Brain microvascular endothelial cell (primary cell): ENCODE measurements at regions not wholly inside any gene's neighbourhood (a gene's known extent, or its start where the extent isn't known, plus 50 kb on each side); places are given as distances from the start of the nearest gene placed in this dataset.

Experiments used
- DNase-seq: peaks from one replicate; pipeline ENCODE4 v3.0.0-alpha.2; 2020
- H3K27ac ChIP-seq: fragments of 250-450 bp; sonication (Bioruptor Pico); 2 replicates; pipeline ENCODE4 v1.5.1; 2020; ENCODE audit warnings: mild to moderate bottlenecking, moderate library complexity
- H3K27me3 ChIP-seq: fragments of 250-450 bp; sonication (Bioruptor Pico); replicated peaks from 2 replicates; pipeline ENCODE4 v1.5.1; 2020; ENCODE audit warnings: mild to moderate bottlenecking
- H3K36me3 ChIP-seq: fragments of 250-450 bp; sonication (Bioruptor Pico); replicated peaks from 2 replicates; pipeline ENCODE4 v1.5.1; 2020; ENCODE audit warnings: mild to moderate bottlenecking
- H3K4me3 ChIP-seq: 2 replicates; pipeline ENCODE4 v1.5.1; 2011; ENCODE audit warnings: low read depth, mild to moderate bottlenecking, control low read depth, low read length, moderate library complexity
- in situ Hi-C: cut with HindIII; loops from 2 replicates; pipeline ENCODE4 v1.10.0; 2017; ENCODE audit warnings: low sequenced_read_pairs, low pct_ligation_motif_present
- TF ChIP-seq, protein P1 (sequence below): IDR thresholded peaks from 2 replicates; pipeline ENCODE4 v1.5.1; 2011; ENCODE audit warnings: low read depth, mild to moderate bottlenecking, moderate library complexity, low read length, control low read depth, inconsistent platforms; ENCODE audit errors: missing control alignments

DNA sequence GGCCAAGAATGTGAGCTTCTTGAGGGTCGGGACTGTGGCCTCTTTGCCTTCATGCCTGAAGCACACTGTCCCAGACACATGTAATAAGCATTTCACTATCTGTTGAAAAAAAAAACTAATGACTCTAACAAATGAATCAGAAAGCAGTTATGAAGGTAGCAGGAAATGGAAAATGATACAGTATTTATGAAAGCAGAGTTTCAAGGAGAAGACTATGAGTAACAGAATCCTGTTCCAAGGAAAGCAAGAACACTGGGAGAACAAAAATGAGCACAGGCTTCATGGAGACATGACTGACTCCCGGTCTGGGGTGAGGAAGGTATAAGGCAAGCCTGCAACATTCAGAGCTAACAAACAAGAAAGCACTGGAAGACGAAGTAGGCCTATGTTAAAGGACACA lies 190.8 kb downstream of the RNF152 start:
- no peak overlapping the region for H3K4me3 ChIP-seq
- TF ChIP-seq, protein P1, sequence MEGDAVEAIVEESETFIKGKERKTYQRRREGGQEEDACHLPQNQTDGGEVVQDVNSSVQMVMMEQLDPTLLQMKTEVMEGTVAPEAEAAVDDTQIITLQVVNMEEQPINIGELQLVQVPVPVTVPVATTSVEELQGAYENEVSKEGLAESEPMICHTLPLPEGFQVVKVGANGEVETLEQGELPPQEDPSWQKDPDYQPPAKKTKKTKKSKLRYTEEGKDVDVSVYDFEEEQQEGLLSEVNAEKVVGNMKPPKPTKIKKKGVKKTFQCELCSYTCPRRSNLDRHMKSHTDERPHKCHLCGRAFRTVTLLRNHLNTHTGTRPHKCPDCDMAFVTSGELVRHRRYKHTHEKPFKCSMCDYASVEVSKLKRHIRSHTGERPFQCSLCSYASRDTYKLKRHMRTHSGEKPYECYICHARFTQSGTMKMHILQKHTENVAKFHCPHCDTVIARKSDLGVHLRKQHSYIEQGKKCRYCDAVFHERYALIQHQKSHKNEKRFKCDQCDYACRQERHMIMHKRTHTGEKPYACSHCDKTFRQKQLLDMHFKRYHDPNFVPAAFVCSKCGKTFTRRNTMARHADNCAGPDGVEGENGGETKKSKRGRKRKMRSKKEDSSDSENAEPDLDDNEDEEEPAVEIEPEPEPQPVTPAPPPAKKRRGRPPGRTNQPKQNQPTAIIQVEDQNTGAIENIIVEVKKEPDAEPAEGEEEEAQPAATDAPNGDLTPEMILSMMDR = no peak
- DNase-seq = peak; percentile 49
- peak overlapping the region; percentile 51 for H3K27ac ChIP-seq
- in situ Hi-C loops = no loop called here
- no peaks in the 10 kb centered on the region for H3K27me3 ChIP-seq
- H3K36me3 ChIP-seq = no peaks in the 10 kb centered on the region

DNA sequence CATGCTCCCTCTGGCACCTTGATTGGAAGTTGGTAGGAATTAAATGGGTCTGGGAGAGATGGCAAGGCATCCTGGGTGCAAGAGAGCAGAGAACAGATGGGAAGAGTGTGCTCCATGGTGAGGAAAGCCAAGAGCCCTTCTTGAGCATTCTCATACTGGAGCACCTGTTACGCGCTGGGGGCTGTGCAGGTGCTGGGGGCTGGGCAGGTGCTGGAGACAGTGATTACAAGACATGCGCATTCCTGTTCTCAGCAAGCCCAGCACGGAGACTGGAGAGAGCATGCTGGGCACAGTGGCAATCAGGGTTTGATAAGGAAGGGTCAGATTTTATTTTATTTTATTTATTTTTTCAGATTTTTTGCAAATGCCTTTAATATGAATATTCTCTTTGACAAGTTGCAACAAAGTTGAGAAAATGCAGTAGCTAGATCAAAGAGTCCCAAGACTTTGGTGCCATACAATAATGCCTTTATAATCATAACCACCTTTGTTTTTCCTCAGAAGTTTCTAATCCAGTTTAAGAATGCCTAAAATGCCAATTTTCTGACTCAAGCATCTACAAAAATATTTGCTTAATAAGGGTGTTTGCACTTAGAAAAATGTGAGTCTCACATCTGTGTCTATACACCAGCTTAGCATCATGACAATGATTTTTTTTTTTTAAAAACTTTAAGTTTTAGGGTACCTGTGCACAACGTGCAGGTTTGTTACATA lies 193.3 kb downstream of the RNF152 start:
- Histone ChIP-seq H3K27ac (no peak overlapping the region), H3K27me3 (no peaks in the 10 kb centered on the region), H3K36me3 (no peaks in the 10 kb centered on the region), H3K4me3 (no peak overlapping the region)
- TF ChIP-seq, protein P1 = no peak
- no peak for DNase-seq
- in situ Hi-C loops = no loop called here

DNA sequence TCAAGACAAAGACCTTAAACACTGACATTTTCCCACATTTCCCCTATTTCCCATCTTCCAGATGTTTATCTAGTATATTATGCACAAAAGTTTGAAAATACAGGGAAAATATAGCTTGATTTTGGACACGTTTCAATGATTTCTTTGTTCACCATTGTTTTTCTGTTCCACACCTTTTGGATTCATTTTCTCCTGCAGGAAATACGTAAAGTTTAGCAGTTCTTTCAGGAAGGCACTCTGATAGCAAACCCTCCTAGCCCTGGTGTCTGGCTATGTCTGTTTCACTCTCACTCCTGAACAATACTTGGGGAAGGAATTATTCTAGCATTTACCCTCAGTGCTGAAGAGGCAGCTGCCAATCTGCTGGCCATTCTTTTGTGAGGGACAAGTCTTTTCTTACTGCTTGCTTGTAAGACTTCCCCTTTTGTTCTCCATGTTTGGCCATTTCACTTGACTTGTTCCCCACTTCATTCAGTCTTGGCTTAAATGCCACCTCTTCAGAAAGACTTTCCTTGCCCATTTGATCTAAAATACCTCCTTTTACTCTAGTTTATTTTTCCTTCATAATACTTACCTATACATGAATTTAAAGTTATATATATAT lies 195.4 kb downstream of the RNF152 start:
- in situ Hi-C loops = no loop called here
- H3K4me3 ChIP-seq = no peak overlapping the region
- TF ChIP-seq, protein P1 = no peak
- no peaks in the 10 kb centered on the region for H3K27me3 ChIP-seq
- H3K27ac ChIP-seq = no peak overlapping the region
- no peaks in the 10 kb centered on the region for H3K36me3 ChIP-seq
- DNase-seq = no peak

DNA sequence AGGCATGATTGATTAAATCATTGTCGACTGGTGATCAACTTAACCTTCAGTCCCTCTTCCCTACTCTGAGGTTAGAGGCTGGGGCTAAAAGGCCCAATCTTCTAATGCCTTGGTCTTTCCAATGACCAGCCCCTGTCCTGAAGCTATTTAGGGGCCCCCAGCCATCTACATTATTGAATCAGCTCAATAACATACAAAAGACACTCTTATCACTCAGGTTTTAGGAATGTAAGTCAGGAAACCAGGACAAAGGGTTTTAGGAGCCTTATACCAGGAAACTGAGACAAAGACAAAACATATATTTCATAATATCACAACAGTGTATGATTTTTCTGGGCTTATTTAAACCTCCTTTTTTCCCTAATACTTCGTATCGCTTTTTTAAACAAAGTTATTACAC lies 198.6 kb downstream of the RNF152 start:
- DNase-seq = no peak
- Histone ChIP-seq H3K27me3 (no peaks in the 10 kb centered on the region), H3K27ac (no peak overlapping the region), H3K36me3 (no peaks in the 10 kb centered on the region), H3K4me3 (no peak overlapping the region)
- in situ Hi-C loops = no loop called here
- TF ChIP-seq, protein P1 = no peak

DNA sequence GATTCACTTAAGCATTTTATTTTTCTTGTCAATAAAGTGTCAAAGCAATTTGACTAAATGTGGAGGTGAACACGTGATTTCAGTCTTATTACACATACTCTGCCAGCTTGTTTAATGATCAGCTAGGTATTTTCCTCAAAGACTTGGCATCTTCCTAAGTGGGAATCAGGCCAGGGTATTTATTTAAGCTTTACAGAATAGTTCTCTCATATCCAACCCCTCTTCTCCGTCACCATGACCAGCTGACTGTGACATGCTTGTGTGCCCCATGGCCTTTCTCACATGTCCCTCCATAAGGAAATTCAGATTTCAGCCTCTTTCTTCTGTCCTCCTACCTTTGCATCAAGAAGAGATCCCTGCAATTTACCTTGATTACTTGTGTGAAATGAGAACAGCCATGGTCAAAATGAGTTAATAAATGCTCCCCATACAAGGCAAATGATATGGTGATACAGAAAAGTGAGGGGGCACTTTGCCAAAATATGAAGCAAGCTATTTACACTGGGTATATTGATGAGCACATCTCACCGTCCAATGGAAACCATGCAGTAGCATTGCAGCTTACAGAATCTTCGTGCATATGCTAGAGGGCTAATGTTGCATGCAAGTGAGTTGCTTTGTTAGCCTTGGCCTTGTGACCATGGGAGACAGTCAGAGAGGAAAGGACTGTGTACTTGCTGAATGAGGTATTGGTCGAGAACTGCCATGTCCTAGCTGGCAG lies 202.2 kb downstream of the RNF152 start:
- H3K27ac ChIP-seq = no peak overlapping the region
- H3K27me3 ChIP-seq = no peaks in the 10 kb centered on the region
- H3K4me3 ChIP-seq = no peak overlapping the region
- DNase-seq = no peak
- H3K36me3 ChIP-seq = no peaks in the 10 kb centered on the region
- in situ Hi-C loops = no loop called here
- TF ChIP-seq, protein P1 = no peak
